HEK293T (cell line): ENCODE measurements at regions not wholly inside any gene's neighbourhood (a gene's known extent, or its start where the extent isn't known, plus 50 kb on each side); places are given as distances from the start of the nearest gene placed in this dataset.

Experiments used
- ARNT ChIP-seq: fragments of 450-650 bp; IDR thresholded peaks from 2 replicates; pipeline ENCODE4 v1.6.1; 2017; ENCODE audit warnings: mild to moderate bottlenecking
- BHLHE40 ChIP-seq: fragments of 450-650 bp; IDR thresholded peaks from 2 replicates; pipeline ENCODE4 v1.6.1; 2016; ENCODE audit warnings: mild to moderate bottlenecking, moderate library complexity, borderline replicate concordance
- CTBP1 ChIP-seq: fragments of 450-650 bp; IDR thresholded peaks from 2 replicates; pipeline ENCODE4 v1.6.1; 2016; ENCODE audit warnings: borderline replicate concordance
- FOXA1 ChIP-seq: fragments of 450-650 bp; IDR thresholded peaks from 2 replicates; pipeline ENCODE4 v1.6.1; 2016; ENCODE audit warnings: mild to moderate bottlenecking
- FOXK2 ChIP-seq: fragments of 450-650 bp; IDR thresholded peaks from 2 replicates; pipeline ENCODE4 v1.6.1; 2016; ENCODE audit warnings: mild to moderate bottlenecking
- FOXM1 ChIP-seq: fragments of 450-650 bp; IDR thresholded peaks from 2 replicates; pipeline ENCODE4 v1.6.1; 2017; ENCODE audit warnings: mild to moderate bottlenecking, borderline replicate concordance
- HDGF ChIP-seq: fragments of 450-650 bp; IDR thresholded peaks from 2 replicates; pipeline ENCODE4 v1.6.1; 2017; ENCODE audit warnings: antibody characterized with exemption, borderline replicate concordance
- L3MBTL2 ChIP-seq: fragments of 450-650 bp; conservative IDR thresholded peaks from 2 replicates; pipeline ENCODE4 v1.6.1; 2016; ENCODE audit warnings: mild to moderate bottlenecking
- NFRKB ChIP-seq: fragments of 450-650 bp; IDR thresholded peaks from 2 replicates; pipeline ENCODE4 v1.6.1; 2016; ENCODE audit warnings: mild to moderate bottlenecking, moderate library complexity
- SP1 ChIP-seq: fragments of 450-650 bp; IDR thresholded peaks from 2 replicates; pipeline ENCODE4 v1.6.1; 2017
- SUZ12 ChIP-seq: fragments of 450-650 bp; IDR thresholded peaks from 2 replicates; pipeline ENCODE4 v1.6.1; 2016; ENCODE audit warnings: mild to moderate bottlenecking
- TARDBP ChIP-seq: fragments of 450-650 bp; IDR thresholded peaks from 2 replicates; pipeline ENCODE4 v1.6.1; 2016
- ZNF384 ChIP-seq: fragments of 450-650 bp; IDR thresholded peaks from 2 replicates; pipeline ENCODE4 v1.6.1; 2016
- TF ChIP-seq, protein P1 (sequence below): fragments of 450-650 bp; IDR thresholded peaks from 2 replicates; pipeline ENCODE4 v1.6.1; 2016

DNA sequence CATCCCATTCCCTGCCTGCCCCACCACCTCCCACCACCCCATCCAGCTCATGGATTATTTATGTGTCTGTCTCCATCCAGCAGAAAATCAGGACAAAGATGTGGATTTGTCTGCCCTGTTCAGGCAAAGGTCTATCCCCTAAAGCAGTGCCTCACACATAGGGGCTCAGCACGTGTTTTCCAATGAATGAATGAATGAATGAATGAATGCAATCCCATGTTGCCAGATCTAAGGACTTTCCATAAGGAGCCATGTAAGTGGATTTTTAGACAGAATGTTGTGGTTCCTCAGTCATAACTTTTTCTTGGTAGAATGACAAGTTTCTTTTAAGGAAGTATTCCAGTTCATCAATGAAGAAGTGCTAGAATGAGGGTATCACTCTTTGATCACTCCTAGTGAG is 133.7 kb downstream of the RNASET2 start:
- TF ChIP-seq ARNT (no peak), FOXM1 (no peak), HDGF (no peak), FOXA1 (no peak), SUZ12 (no peak), NFRKB (no peak), L3MBTL2 (no peak), CTBP1 (no peak), TARDBP (no peak), SP1 (no peak), BHLHE40 (no peak), ZNF384 (no peak), FOXK2 (no peak)
- TF ChIP-seq, protein P1, sequence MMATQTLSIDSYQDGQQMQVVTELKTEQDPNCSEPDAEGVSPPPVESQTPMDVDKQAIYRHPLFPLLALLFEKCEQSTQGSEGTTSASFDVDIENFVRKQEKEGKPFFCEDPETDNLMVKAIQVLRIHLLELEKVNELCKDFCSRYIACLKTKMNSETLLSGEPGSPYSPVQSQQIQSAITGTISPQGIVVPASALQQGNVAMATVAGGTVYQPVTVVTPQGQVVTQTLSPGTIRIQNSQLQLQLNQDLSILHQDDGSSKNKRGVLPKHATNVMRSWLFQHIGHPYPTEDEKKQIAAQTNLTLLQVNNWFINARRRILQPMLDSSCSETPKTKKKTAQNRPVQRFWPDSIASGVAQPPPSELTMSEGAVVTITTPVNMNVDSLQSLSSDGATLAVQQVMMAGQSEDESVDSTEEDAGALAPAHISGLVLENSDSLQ, result no peak
